ENCODE measurements at regions not wholly inside any gene's neighbourhood (a gene's known extent, or its start where the extent isn't known, plus 50 kb on each side); places are given as distances from the start of the nearest gene placed in this dataset.

DNA sequence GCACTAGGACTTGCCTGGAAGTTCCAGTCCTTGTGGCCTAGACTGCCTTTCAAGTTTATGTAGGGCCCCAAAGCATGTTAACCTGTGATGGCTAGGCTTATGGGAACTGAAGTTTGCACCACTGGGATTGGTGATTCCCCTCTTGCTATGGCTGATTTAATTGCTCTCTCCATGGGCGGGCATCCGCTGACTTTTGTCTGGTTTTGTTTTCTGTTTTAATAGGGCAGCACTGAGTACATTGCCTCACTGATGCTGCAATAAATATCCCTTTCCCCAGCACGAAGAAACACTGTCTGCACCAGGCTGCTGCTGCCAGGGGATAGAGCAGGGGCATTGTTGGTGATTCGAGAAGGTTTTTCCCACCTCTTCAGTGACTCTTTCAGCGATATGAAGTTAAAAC lies 73.3 kb upstream of the PDE4B start:
- Histone ChIP-seq H3K36me3 (no peaks in the 10 kb centered on the region), H3K9ac (ENCODE audit: low read depth in 2 of 2, low read length in 2 of 2) (no peak overlapping the region), H3K4me3 (no peak overlapping the region), H3K27ac (no peak overlapping the region), H3K4me1 (no peaks in the 10 kb centered on the region), H3K27me3 (no peaks in the 10 kb centered on the region), H3K9me3 (no peaks in the 10 kb centered on the region)
- TF ChIP-seq, protein P1, sequence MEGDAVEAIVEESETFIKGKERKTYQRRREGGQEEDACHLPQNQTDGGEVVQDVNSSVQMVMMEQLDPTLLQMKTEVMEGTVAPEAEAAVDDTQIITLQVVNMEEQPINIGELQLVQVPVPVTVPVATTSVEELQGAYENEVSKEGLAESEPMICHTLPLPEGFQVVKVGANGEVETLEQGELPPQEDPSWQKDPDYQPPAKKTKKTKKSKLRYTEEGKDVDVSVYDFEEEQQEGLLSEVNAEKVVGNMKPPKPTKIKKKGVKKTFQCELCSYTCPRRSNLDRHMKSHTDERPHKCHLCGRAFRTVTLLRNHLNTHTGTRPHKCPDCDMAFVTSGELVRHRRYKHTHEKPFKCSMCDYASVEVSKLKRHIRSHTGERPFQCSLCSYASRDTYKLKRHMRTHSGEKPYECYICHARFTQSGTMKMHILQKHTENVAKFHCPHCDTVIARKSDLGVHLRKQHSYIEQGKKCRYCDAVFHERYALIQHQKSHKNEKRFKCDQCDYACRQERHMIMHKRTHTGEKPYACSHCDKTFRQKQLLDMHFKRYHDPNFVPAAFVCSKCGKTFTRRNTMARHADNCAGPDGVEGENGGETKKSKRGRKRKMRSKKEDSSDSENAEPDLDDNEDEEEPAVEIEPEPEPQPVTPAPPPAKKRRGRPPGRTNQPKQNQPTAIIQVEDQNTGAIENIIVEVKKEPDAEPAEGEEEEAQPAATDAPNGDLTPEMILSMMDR (IDR thresholded peaks at IDR 0.05) = no peak
- DNase-seq = no peak
- intact Hi-C loops (cut with DNase I) = loop anchor here (5.0 kb wide), 1 partner anchor 523 kb away; no protein-coding TSS in a partner anchor

DNA sequence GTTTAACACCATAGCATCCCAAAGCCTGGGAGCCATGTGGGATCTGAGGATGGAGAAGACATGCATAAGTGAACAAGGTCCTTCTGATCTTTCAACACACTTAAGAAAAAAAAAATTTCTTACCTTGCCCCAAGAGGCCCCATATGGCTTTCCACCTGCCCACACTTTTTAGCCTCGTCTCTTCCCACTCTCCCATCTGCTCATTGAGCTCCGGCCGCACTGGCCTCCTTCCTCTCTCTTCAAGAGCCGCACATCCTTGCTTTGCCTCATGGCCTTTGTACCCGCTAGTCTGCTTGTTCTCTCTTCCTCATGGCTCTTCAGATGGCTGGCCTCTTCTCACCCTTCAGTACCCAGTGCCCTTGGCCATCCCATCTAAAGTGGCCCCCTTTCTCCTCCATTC lies 70.2 kb upstream of the PDE4B start:
- Histone ChIP-seq H3K4me3 (no peak overlapping the region), H3K4me1 (no peaks in the 10 kb centered on the region), H3K9me3 (no peaks in the 10 kb centered on the region), H3K9ac (ENCODE audit: low read depth in 2 of 2, low read length in 2 of 2) (no peak overlapping the region), H3K27me3 (no peaks in the 10 kb centered on the region), H3K27ac (no peak overlapping the region), H3K36me3 (no peaks in the 10 kb centered on the region)
- no peak for DNase-seq
- TF ChIP-seq, protein P1 (IDR thresholded peaks at IDR 0.05) = no peak
- intact Hi-C loops (cut with DNase I) = no loop called here

DNA sequence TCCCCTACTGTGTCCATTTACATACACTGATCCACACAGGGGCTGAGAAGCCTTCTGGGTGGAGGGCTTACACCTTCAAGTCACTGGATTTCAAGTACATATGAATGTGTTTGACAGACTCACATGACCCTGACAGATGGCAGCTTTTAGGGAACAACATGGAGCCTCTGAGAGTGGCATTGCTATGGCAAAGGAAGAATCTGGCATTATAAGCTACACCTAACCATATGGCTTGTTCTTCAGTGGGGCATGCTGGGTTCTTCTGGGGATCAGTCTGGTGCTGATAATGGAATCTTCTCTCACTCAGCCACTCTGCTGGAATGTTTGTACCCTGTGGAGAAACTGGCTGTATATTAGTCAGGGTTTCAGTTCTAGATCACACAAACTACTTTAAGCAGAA lies 68.5 kb upstream of the PDE4B start:
- no peak overlapping the region for H3K27ac ChIP-seq
- no peak overlapping the region for H3K4me3 ChIP-seq
- H3K4me1 ChIP-seq = no peaks in the 10 kb centered on the region
- H3K36me3 ChIP-seq = no peaks in the 10 kb centered on the region
- TF ChIP-seq, protein P1 (IDR thresholded peaks at IDR 0.05) = no peak
- H3K27me3 ChIP-seq = no peaks in the 10 kb centered on the region
- DNase-seq = no peak
- no peak overlapping the region for H3K9ac ChIP-seq (ENCODE audit: low read depth in 2 of 2, low read length in 2 of 2)
- H3K9me3 ChIP-seq = no peaks in the 10 kb centered on the region
- intact Hi-C loops (cut with DNase I) = no loop called here

DNA sequence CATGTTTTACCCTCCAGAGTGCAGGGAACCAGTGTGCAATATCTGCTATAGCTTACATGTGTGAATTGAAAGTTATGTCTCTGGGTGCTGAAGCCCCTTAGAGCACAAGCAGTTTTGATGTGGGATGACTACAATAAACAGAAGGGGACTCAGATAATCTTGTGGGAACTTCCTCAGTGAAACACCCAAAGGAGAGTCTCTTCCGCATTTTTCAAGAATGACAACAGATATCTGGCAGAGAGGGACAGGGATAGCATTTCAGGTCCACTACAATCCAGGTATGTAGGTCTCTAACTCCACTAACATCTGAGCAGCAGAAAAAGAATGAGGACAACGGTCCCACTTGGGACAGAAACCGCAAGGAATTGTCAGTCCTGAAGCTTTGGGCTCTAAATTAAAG lies 67.6 kb upstream of the PDE4B start:
- no peak for DNase-seq
- Histone ChIP-seq H3K9ac (ENCODE audit: low read depth in 2 of 2, low read length in 2 of 2) (no peak overlapping the region), H3K4me3 (no peak overlapping the region), H3K4me1 (no peaks in the 10 kb centered on the region), H3K27ac (no peak overlapping the region), H3K27me3 (no peaks in the 10 kb centered on the region), H3K36me3 (no peaks in the 10 kb centered on the region), H3K9me3 (no peaks in the 10 kb centered on the region)
- intact Hi-C loops (cut with DNase I) = no loop called here
- TF ChIP-seq, protein P1 (IDR thresholded peaks at IDR 0.05) = no peak

DNA sequence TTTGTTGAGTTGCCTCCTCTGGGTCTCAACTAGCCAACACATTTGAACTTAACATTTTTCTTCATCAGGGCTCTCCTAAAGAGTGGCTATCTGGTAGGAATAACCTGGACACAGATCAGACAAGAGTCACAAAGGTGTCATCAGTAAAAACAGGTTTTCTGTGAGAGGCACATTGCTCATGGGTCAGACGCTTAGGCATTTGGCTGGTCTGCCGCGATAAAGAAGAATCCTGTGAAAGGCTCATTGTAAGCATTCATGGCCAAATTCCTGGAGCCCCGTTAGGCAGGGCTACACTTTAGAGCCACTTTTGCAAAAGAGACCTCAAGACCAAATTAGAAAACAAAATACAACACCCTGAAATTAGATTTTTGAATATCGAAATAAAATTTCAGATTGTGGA lies 64.2 kb upstream of the PDE4B start:
- intact Hi-C loops (cut with DNase I) = no loop called here
- Histone ChIP-seq H3K4me3 (no peak overlapping the region), H3K36me3 (no peaks in the 10 kb centered on the region)

More for the DNA sequence above, 64.2 kb upstream of the PDE4B start:
- Histone ChIP-seq H3K9ac (ENCODE audit: low read depth in 2 of 2, low read length in 2 of 2) (no peak overlapping the region), H3K27me3 (no peaks in the 10 kb centered on the region), H3K27ac (no peak overlapping the region), H3K9me3 (no peaks in the 10 kb centered on the region), H3K4me1 (no peaks in the 10 kb centered on the region)
- DNase-seq = no peak
- TF ChIP-seq, protein P1 (IDR thresholded peaks at IDR 0.05) = no peak
